ENCODE measurements at regions not wholly inside any gene's neighbourhood (a gene's known extent, or its start where the extent isn't known, plus 50 kb on each side); places are given as distances from the start of the nearest gene placed in this dataset.

GRCh38 chr5:143653766-143654282 is 158.1 kb upstream of the HMHB1 start:
- Histone ChIP-seq H3K27ac (ENCODE audit: low read depth in 1 of 2, low read length in 2 of 2) (no peak overlapping the region), H3K79me2 (ENCODE audit: insufficient read depth, low read length) (no peaks in the 10 kb centered on the region), H3K36me3 (replicated peaks in 1 of 2; ENCODE audit: control insufficient read depth in 1 of 2, insufficient read depth in 2 of 2, low read length in 2 of 2) (no peaks in the 10 kb centered on the region), H3K4me3 (replicated peaks in 1 of 3; ENCODE audit: low read depth in 2 of 3, low read length in 3 of 3) (no peak overlapping the region), H3K9ac (ENCODE audit: insufficient read depth, low read length, poor library complexity, severe bottlenecking) (no peak overlapping the region), H2AFZ (ENCODE audit: insufficient read depth, low read depth, low read length, poor library complexity, severe bottlenecking) (no peak overlapping the region), H4K20me1 (ENCODE audit: insufficient read depth, low read length) (no peaks in the 10 kb centered on the region), H3K27me3 (ENCODE audit: control insufficient read depth in 2 of 2, insufficient read depth in 2 of 2, low read length in 2 of 2) (no peaks in the 10 kb centered on the region), H3K4me1 (ENCODE audit: control insufficient read depth in 1 of 2, insufficient read depth in 2 of 2, low read length in 2 of 2) (peaks cover 0 to 8% of the 10 kb centered on the region in 2 donors), H3K4me2 (replicated peaks; ENCODE audit: extremely low read depth, low read length, poor library complexity, severe bottlenecking) (no peak overlapping the region), H3K9me3 (replicated peaks in 1 of 2; ENCODE audit: control insufficient read depth in 1 of 2, insufficient read depth in 1 of 2, low read length in 2 of 2) (no peaks in the 10 kb centered on the region)
- DNase-seq = peak in 1 of 3 donors; percentile 6
- intact Hi-C loops (cut with micrococcal nuclease) = no loop called here
- peaks cover 14% of the 10 kb centered on the region for H3K4me1 Mint-ChIP-seq
- H3K9me3 Mint-ChIP-seq = peaks cover 0 to 4% (median 0%) of the 10 kb centered on the region in 7 donors
- no CpG with 5 or more reads among the region's 4 CpGs for WGBS (ENCODE audit: insufficient coverage)
- H3K27me3 Mint-ChIP-seq (ENCODE audit: low read depth in 3 of 3) = no peaks in the 10 kb centered on the region
- no peak overlapping the region for H3K4me3 Mint-ChIP-seq
- no peaks in the 10 kb centered on the region for H3K36me3 Mint-ChIP-seq
- H3K27ac Mint-ChIP-seq = no peak overlapping the region
- TF ChIP-seq, protein P1, sequence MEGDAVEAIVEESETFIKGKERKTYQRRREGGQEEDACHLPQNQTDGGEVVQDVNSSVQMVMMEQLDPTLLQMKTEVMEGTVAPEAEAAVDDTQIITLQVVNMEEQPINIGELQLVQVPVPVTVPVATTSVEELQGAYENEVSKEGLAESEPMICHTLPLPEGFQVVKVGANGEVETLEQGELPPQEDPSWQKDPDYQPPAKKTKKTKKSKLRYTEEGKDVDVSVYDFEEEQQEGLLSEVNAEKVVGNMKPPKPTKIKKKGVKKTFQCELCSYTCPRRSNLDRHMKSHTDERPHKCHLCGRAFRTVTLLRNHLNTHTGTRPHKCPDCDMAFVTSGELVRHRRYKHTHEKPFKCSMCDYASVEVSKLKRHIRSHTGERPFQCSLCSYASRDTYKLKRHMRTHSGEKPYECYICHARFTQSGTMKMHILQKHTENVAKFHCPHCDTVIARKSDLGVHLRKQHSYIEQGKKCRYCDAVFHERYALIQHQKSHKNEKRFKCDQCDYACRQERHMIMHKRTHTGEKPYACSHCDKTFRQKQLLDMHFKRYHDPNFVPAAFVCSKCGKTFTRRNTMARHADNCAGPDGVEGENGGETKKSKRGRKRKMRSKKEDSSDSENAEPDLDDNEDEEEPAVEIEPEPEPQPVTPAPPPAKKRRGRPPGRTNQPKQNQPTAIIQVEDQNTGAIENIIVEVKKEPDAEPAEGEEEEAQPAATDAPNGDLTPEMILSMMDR (IDR thresholded peaks at IDR 0.05) = no peak

- DNase-seq = peak in 1 of 3 donors; percentile 12
- intact Hi-C loops (cut with micrococcal nuclease) = no loop called here
- 100% methylated on average over 1 of the region's 2 CpGs for WGBS (ENCODE audit: insufficient coverage)
- Histone ChIP-seq H3K79me2 (ENCODE audit: insufficient read depth, low read length) (no peaks in the 10 kb centered on the region), H3K36me3 (replicated peaks in 1 of 2; ENCODE audit: control insufficient read depth in 1 of 2, insufficient read depth in 2 of 2, low read length in 2 of 2) (no peaks in the 10 kb centered on the region), H4K20me1 (ENCODE audit: insufficient read depth, low read length) (no peaks in the 10 kb centered on the region), H3K27me3 (ENCODE audit: control insufficient read depth in 2 of 2, insufficient read depth in 2 of 2, low read length in 2 of 2) (no peaks in the 10 kb centered on the region), H3K4me3 (replicated peaks in 1 of 3; ENCODE audit: low read depth in 2 of 3, low read length in 3 of 3) (no peak overlapping the region), H3K9ac (ENCODE audit: insufficient read depth, low read length, poor library complexity, severe bottlenecking) (no peak overlapping the region), H3K4me1 (ENCODE audit: control insufficient read depth in 1 of 2, insufficient read depth in 2 of 2, low read length in 2 of 2) (peaks cover 0 to 8% of the 10 kb centered on the region in 2 donors), H3K27ac (ENCODE audit: low read depth in 1 of 2, low read length in 2 of 2) (no peak overlapping the region), H3K4me2 (replicated peaks; ENCODE audit: extremely low read depth, low read length, poor library complexity, severe bottlenecking) (no peak overlapping the region), H3K9me3 (replicated peaks in 1 of 2; ENCODE audit: control insufficient read depth in 1 of 2, insufficient read depth in 1 of 2, low read length in 2 of 2) (no peaks in the 10 kb centered on the region), H2AFZ (ENCODE audit: insufficient read depth, low read depth, low read length, poor library complexity, severe bottlenecking) (no peak overlapping the region)
- Mint-ChIP-seq H3K27ac (no peak overlapping the region), H3K4me3 (no peak overlapping the region), H3K9me3 (peaks cover 0 to 4% (median 0%) of the 10 kb centered on the region in 7 donors), H3K4me1 (peaks cover 16% of the 10 kb centered on the region), H3K36me3 (no peaks in the 10 kb centered on the region), H3K27me3 (ENCODE audit: low read depth in 3 of 3) (no peaks in the 10 kb centered on the region)
- TF ChIP-seq, protein P1 (IDR thresholded peaks at IDR 0.05) = no peak
Observed at GRCh38 chr5:143653256-143653655, 158.7 kb upstream of the HMHB1 start.
